K562 (cell line): ENCODE measurements at regions not wholly inside any gene's neighbourhood (a gene's known extent, or its start where the extent isn't known, plus 50 kb on each side); places are given as distances from the start of the nearest gene placed in this dataset.

Source experiments
- ATAC-seq: fragments of 200-7000 bp; cut with Tn5 transposase; 3 replicates; pipeline ENCODE4 v1.9.1; 2020; ENCODE audit warnings: moderate library complexity
- BruUV-seq: library from RNA; stranded (reverse); fragments of 400-500 nt; replicated peaks from 2 replicates; lab custom pipeline; 2021; lab: Mats Ljungman, UMichigan
- CTCF ChIA-PET: fragments of 300-600 bp; formaldehyde crosslinking; extraction: SDS; loops from one replicate; lab custom pipeline; 2021; ENCODE audit warnings: low intra/inter-chr PET ratio; lab: Yijun Ruan, JAX
- POLR2A ChIA-PET: fragments of 300-600, 350-650 bp; sonication (Branson Sonifier 250); formaldehyde crosslinking; extraction: SDS; loops from one replicate; lab custom pipeline; 2021; ENCODE audit warnings: antibody characterized with exemption, inconsistent platforms; lab: Yijun Ruan, JAX
- DNase-seq, 4 experiments: peaks; one replicate each; pipeline versions ENCODE4 v3.0.0 to v3.0.0-alpha.2; 2011 to 2018; ENCODE audit warnings: low spot score in 3 of 4, mixed read lengths in 3 of 4; ENCODE audit errors: extremely low read depth in 1 of 4
- FAIRE-seq: peaks from 2 replicates; lab custom pipeline; 2011; peaks lifted over from hg19 to GRCh38; lab: Jason Lieb, UNC
- H2AFZ ChIP-seq: 2 replicates; pipeline ENCODE4 v1.6.0; 2011; ENCODE audit warnings: low read depth, low read length, control low read depth, inconsistent platforms
- H3K27ac ChIP-seq: fragments of 200-600 bp; 3 replicates; pipeline ENCODE4 v1.8.0; 2011; ENCODE audit warnings: low read depth, mild to moderate bottlenecking, control low read depth, inconsistent platforms, low read length, moderate library complexity, mixed read lengths; ENCODE audit errors: extremely low read depth
- H3K27me3 ChIP-seq, 2 experiments: fragments of 300-600 bp in 1 of 2; 2 replicates in 1 of 2; 3 replicates in 1 of 2; pipeline versions ENCODE4 v1.6.0 to v1.8.0; 2011; ENCODE audit warnings: inconsistent platforms in 2 of 2, low read length in 2 of 2, mild to moderate bottlenecking in 1 of 2, mixed read lengths in 1 of 2, moderate library complexity in 1 of 2; ENCODE audit not compliant: control insufficient read depth in 2 of 2, insufficient read depth in 2 of 2
- H3K36me3 ChIP-seq: fragments of 300-600 bp; 3 replicates; pipeline ENCODE4 v1.8.0; 2011; ENCODE audit warnings: mild to moderate bottlenecking, low read length, inconsistent platforms; ENCODE audit not compliant: control insufficient read depth, insufficient read depth
- H3K4me1 ChIP-seq, 2 experiments: fragments of 200-600 bp in 1 of 2; replicated peaks in 1 of 2; 2 replicates in 1 of 2; 3 replicates in 1 of 2; pipeline versions ENCODE4 v1.5.1 to v1.8.0; 2011; ENCODE audit warnings: inconsistent platforms in 2 of 2, low read length in 2 of 2, mild to moderate bottlenecking in 1 of 2, mixed read lengths in 1 of 2, moderate library complexity in 1 of 2; ENCODE audit not compliant: control insufficient read depth in 2 of 2, insufficient read depth in 2 of 2
- H3K4me2 ChIP-seq: 2 replicates; pipeline ENCODE4 v1.6.1; 2011; ENCODE audit warnings: low read length, control low read depth, inconsistent platforms, mixed read lengths; ENCODE audit not compliant: insufficient read depth
- H3K4me3 ChIP-seq: fragments of 200-600 bp; sonication (generic), shearing (Covaris generic); 2 replicates; pipeline ENCODE4 v1.5.1; 2016; ENCODE audit warnings: control low read depth, inconsistent platforms
- H3K79me2 ChIP-seq: fragments of 200-600 bp; 3 replicates; pipeline ENCODE4 v1.8.0; 2011; ENCODE audit warnings: low read length, inconsistent platforms; ENCODE audit not compliant: control insufficient read depth, insufficient read depth
- H3K9ac ChIP-seq, 2 experiments: 2 replicates each; pipeline versions ENCODE4 v1.6.0 to v1.6.1; 2011; ENCODE audit warnings: low read depth in 2 of 2, low read length in 2 of 2, control low read depth in 1 of 2, inconsistent platforms in 1 of 2, mild to moderate bottlenecking in 1 of 2, mixed read lengths in 1 of 2; ENCODE audit not compliant: insufficient read depth in 1 of 2
- H3K9me1 ChIP-seq: one replicate; pipeline ENCODE4 v1.6.0; 2011; ENCODE audit warnings: inconsistent platforms, mild to moderate bottlenecking, low read length, moderate library complexity; ENCODE audit not compliant: control insufficient read depth, insufficient read depth
- H3K9me3 ChIP-seq: replicated peaks from 2 replicates; pipeline ENCODE4 v1.5.1; 2011; ENCODE audit warnings: low read depth, low read length, inconsistent platforms; ENCODE audit not compliant: control insufficient read depth, insufficient read depth
- H4K20me1 ChIP-seq: replicated peaks from 2 replicates; pipeline ENCODE4 v1.6.1; 2011; ENCODE audit warnings: low read length, inconsistent platforms, mixed read lengths; ENCODE audit not compliant: control insufficient read depth, insufficient read depth
- GATA2 ChIP-seq: sonication (generic); formaldehyde crosslinking; IDR thresholded peaks from 2 replicates; pipeline ENCODE4 v1.4.0; 2020; ENCODE audit warnings: mild to moderate bottlenecking, missing genetic modification reagents
- KAT2B ChIP-seq: IDR thresholded peaks from one replicate; pipeline ENCODE4 v1.6.1; 2012; ENCODE audit warnings: low read depth, mild to moderate bottlenecking, control low read depth, inconsistent platforms, low read length, moderate library complexity
- KLF10 ChIP-seq: fragments of 250-450 bp; sonication (Bioruptor Pico); IDR thresholded peaks from 2 replicates; pipeline ENCODE4 v1.6.1; 2021; ENCODE audit warnings: matching md5 sums
- MAFK ChIP-seq: IDR thresholded peaks from 2 replicates; pipeline ENCODE4 v1.6.1; 2011; ENCODE audit warnings: low read length, improper control_type of control experiment
- NCOA1 ChIP-seq: fragments of 450-650 bp; IDR thresholded peaks from 2 replicates; pipeline ENCODE4 v1.6.1; 2016; ENCODE audit warnings: low read depth
- NCOA4 ChIP-seq: fragments of 450-650 bp; IDR thresholded peaks from 2 replicates; pipeline ENCODE4 v1.6.1; 2018; ENCODE audit warnings: mild to moderate bottlenecking; ENCODE audit not compliant: partially characterized antibody
- NR2C1 ChIP-seq, 2 experiments: fragments of 450-650 bp; IDR thresholded peaks; 2 replicates each; pipeline ENCODE4 v1.6.1; 2017; ENCODE audit warnings: mild to moderate bottlenecking in 2 of 2, antibody characterized with exemption in 1 of 2, inconsistent platforms in 1 of 2, missing compliant biosample characterization in 1 of 2, missing genetic modification characterization in 1 of 2
- PTRF ChIP-seq: fragments of 450-650 bp; IDR thresholded peaks from 2 replicates; pipeline ENCODE4 v1.6.1; 2016; ENCODE audit warnings: mild to moderate bottlenecking, missing genetic modification characterization, missing compliant biosample characterization
- RBM15 ChIP-seq: fragments of 200-400 bp; formaldehyde crosslinking; IDR thresholded peaks from 2 replicates; pipeline ENCODE4 v1.6.1; 2018; ENCODE audit warnings: mild to moderate bottlenecking, low read length, moderate library complexity; ENCODE audit not compliant: insufficient read depth
- RBM25 ChIP-seq: fragments of 200-400 bp; formaldehyde crosslinking; IDR thresholded peaks from 2 replicates; pipeline ENCODE4 v1.6.1; 2018; ENCODE audit warnings: low read length, low read depth, moderate library complexity; ENCODE audit not compliant: severe bottlenecking
- WGBS: fragments of 100-300 bp; shearing (Covaris generic); methylation state at CpG from one replicate; pipeline ENCODE4 v1.1.6; 2016; ENCODE audit warnings: low coverage, mixed read lengths; ENCODE audit not compliant: insufficient coverage; ENCODE audit errors: missing lambda C conversion rate; 5-methylcytosine and 5-hydroxymethylcytosine counted together
- in situ Hi-C: fragments of 300-500 bp; cut with MboI; formaldehyde crosslinking; loops from 4 replicates; pipeline ENCODE4 v1.15.0; 2018; ENCODE audit warnings: inconsistent platforms, mixed read lengths
- intact Hi-C: fragments of 100-400 bp; cut with micrococcal nuclease; formaldehyde crosslinking; loops from 2 replicates; pipeline ENCODE4 v1.14.2; 2022
- TF ChIP-seq, protein P1 (sequence below): sonication (generic); formaldehyde crosslinking; IDR thresholded peaks from 2 replicates; pipeline ENCODE4 v1.8.0; 2023; ENCODE audit warnings: missing genetic modification reagents, mild to moderate bottlenecking, borderline replicate concordance
- TF ChIP-seq, protein P2 (sequence below): fragments of 250-450 bp; sonication (Bioruptor Pico); IDR thresholded peaks from 2 replicates; pipeline ENCODE4 v1.4.0; 2020; ENCODE audit warnings: mild to moderate bottlenecking, moderate library complexity
- TF ChIP-seq, protein P3 (sequence below), 3 experiments: fragments of 200-800 bp in 1 of 3; sonication (Bioruptor generic) in 1 of 3; sonication (generic) in 1 of 3; formaldehyde crosslinking in 1 of 3; IDR thresholded peaks; 2 replicates each; pipeline versions ENCODE4 v1.6.1 to v1.8.0; 2016 to 2022; ENCODE audit warnings: mild to moderate bottlenecking in 2 of 3, missing compliant biosample characterization in 2 of 3, missing genetic modification characterization in 2 of 3, missing genetic modification reagents in 1 of 3

DNA sequence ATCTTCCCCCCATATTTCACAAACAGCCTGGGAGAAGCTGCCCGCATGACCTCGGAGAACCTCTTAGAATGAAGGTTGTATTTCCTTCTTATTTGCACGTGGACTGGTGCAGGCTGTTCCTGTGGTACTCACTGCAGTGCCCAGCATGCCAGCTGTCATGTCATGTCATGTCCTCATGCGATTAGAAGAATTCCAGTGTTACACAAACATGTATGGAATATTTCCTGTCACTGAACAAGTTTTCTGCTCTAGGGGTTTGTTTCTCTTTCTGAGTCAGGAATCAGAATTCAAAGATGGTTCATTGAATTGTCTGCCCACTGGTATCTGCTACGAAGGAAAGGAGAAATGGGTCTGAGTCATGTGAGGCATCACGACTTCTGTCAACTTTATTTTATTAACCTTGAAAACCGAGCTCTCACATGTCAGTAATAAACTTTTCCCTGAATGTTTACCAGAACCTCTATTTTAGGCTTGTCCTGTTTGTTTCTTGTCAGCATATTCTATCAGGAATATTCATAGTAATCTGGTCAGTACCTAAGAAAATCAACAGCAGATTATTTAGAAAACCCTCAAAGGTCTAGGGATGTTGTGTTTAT is 415.6 kb downstream of the GADD45G start:
- Histone ChIP-seq H3K27me3 (no peaks in the 10 kb centered on the region), H3K4me1 (no peaks in the 10 kb centered on the region), H3K9me1 (no peaks in the 10 kb centered on the region), H3K4me3 (no peak overlapping the region), H3K79me2 (no peaks in the 10 kb centered on the region), H3K4me2 (no peak overlapping the region), H2AFZ (no peak overlapping the region), H4K20me1 (no peaks in the 10 kb centered on the region), H3K27ac (no peak overlapping the region), H3K36me3 (no peaks in the 10 kb centered on the region), H3K9me3 (no peaks in the 10 kb centered on the region), H3K9ac (no peak overlapping the region)
- intact Hi-C loops (no loop called here), in situ Hi-C loops (no loop called here)
- DNase-seq = no peak
- no peak for TF ChIP-seq KLF10 (CRISPR knock-in tag)
- TF ChIP-seq RBM25 = no peak
- no peak for TF ChIP-seq NCOA1
- TF ChIP-seq, protein P1, sequence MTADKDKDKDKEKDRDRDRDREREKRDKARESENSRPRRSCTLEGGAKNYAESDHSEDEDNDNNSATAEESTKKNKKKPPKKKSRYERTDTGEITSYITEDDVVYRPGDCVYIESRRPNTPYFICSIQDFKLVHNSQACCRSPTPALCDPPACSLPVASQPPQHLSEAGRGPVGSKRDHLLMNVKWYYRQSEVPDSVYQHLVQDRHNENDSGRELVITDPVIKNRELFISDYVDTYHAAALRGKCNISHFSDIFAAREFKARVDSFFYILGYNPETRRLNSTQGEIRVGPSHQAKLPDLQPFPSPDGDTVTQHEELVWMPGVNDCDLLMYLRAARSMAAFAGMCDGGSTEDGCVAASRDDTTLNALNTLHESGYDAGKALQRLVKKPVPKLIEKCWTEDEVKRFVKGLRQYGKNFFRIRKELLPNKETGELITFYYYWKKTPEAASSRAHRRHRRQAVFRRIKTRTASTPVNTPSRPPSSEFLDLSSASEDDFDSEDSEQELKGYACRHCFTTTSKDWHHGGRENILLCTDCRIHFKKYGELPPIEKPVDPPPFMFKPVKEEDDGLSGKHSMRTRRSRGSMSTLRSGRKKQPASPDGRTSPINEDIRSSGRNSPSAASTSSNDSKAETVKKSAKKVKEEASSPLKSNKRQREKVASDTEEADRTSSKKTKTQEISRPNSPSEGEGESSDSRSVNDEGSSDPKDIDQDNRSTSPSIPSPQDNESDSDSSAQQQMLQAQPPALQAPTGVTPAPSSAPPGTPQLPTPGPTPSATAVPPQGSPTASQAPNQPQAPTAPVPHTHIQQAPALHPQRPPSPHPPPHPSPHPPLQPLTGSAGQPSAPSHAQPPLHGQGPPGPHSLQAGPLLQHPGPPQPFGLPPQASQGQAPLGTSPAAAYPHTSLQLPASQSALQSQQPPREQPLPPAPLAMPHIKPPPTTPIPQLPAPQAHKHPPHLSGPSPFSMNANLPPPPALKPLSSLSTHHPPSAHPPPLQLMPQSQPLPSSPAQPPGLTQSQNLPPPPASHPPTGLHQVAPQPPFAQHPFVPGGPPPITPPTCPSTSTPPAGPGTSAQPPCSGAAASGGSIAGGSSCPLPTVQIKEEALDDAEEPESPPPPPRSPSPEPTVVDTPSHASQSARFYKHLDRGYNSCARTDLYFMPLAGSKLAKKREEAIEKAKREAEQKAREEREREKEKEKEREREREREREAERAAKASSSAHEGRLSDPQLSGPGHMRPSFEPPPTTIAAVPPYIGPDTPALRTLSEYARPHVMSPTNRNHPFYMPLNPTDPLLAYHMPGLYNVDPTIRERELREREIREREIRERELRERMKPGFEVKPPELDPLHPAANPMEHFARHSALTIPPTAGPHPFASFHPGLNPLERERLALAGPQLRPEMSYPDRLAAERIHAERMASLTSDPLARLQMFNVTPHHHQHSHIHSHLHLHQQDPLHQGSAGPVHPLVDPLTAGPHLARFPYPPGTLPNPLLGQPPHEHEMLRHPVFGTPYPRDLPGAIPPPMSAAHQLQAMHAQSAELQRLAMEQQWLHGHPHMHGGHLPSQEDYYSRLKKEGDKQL = no peak
- TF ChIP-seq MAFK = no peak
- no peak for TF ChIP-seq NR2C1 (IDR thresholded peaks at IDR 0.05)
- TF ChIP-seq NR2C1 (tag; IDR thresholded peaks at IDR 0.05) = no peak
- TF ChIP-seq GATA2 (CRISPR knock-in tag) = no peak
- TF ChIP-seq PTRF (tag) = no peak
- TF ChIP-seq NCOA4 = no peak
- no peak for TF ChIP-seq RBM15
- TF ChIP-seq, protein P2, sequence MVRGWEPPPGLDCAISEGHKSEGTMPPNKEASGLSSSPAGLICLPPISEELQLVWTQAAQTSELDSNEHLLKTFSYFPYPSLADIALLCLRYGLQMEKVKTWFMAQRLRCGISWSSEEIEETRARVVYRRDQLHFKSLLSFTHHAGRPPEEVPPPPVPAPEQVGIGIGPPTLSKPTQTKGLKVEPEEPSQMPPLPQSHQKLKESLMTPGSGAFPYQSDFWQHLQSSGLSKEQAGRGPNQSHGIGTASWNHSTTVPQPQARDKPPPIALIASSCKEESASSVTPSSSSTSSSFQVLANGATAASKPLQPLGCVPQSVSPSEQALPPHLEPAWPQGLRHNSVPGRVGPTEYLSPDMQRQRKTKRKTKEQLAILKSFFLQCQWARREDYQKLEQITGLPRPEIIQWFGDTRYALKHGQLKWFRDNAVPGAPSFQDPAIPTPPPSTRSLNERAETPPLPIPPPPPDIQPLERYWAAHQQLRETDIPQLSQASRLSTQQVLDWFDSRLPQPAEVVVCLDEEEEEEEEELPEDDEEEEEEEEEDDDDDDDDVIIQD (CRISPR knock-in tag) = no peak
- TF ChIP-seq, protein P3, sequence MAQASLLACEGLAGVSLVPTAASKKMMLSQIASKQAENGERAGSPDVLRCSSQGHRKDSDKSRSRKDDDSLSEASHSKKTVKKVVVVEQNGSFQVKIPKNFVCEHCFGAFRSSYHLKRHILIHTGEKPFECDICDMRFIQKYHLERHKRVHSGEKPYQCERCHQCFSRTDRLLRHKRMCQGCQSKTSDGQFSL (CRISPR knock-in tag; IDR thresholded peaks at IDR 0.05) = no peak
- TF ChIP-seq, protein P3 (tag; IDR thresholded peaks at IDR 0.05) = no peak
- TF ChIP-seq KAT2B = no peak
- 0% methylated on average over 6 of the region's 7 CpGs for WGBS
- ATAC-seq = no peak
- no peak for FAIRE-seq
- POLR2A ChIA-PET = no interaction called here
- BruUV-seq = no TSS peak
- CTCF ChIA-PET = no interaction called here
